ENCODE measurements at regions not wholly inside any gene's neighbourhood (a gene's known extent, or its start where the extent isn't known, plus 50 kb on each side); places are given as distances from the start of the nearest gene placed in this dataset.

DNA sequence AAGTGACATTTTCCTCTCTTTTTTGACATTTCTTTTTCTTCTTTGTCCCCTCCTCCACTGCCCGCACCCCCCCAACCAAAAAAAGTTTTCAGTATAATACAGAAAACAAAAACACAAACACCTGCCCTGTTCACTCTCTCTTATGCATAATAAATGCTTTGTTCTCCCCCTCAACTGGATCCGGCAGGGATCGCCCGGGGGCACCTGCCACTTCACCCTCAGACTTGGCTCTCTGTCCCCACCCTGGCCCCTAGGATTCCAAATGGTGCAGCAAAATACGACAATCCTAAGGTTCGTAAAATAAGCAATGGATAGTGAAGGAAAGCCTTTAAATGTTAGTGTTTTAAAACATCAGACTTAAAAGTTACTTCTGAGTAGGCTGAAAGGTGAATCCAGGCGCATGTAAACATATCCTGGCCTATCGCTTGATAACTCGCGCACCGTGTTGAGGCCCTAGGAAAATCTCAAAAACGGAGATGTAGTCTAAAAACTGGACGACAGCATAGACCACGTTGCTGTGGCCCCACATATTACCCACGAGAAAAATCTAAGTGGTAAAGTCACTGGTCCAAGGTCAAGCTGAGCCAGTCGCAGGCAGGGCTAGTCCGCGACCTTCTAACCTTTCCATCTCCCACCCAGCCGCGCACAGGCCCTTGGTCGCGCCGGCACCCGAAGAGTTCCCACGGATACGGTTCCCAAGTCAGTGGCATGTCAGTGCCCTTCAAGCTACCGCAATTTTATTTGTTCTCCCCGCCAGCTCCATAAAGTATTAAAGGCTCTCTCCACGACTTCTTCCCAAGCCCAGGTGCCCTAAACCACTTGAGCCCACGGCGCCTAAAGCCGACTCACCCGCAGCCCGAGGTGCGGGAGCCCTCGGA, 130.8 kb downstream of the OGFRL1 start:
- TF ChIP-seq EZH2 (IDR thresholded peaks at IDR 0.05; ENCODE audit: borderline replicate concordance, low read depth, low read length, severe bottlenecking) (no peak), CTCF (IDR thresholded peaks at IDR 0.05; ENCODE audit: borderline replicate concordance, extremely low read depth, low read length, poor library complexity, severe bottlenecking) (no peak)

Measured in DND-41 (cell line).